Osteocyte (in vitro differentiated cells): ENCODE measurements at regions not wholly inside any gene's neighbourhood (a gene's known extent, or its start where the extent isn't known, plus 50 kb on each side); places are given as distances from the start of the nearest gene placed in this dataset.
"Not testable (repeated sequence)": the region's sequence is repeated elsewhere in the genome, so short reads cannot be mapped to it uniquely, and the experiment has no call there.

Experiments used
- DNase-seq: peaks from one replicate; pipeline ENCODE4 v3.0.0; 2021; ENCODE audit warnings: mixed read lengths; ENCODE audit not compliant: unreplicated experiment; ENCODE audit errors: extremely low spot score
- H3K27ac Mint-ChIP-seq: one replicate; pipeline ENCODE4 v1.8.0; 2021; ENCODE audit warnings: mild to moderate bottlenecking, mixed read lengths; ENCODE audit not compliant: unreplicated experiment
- H3K27me3 Mint-ChIP-seq: one replicate; pipeline ENCODE4 v1.8.0; 2021; ENCODE audit warnings: mixed read lengths; ENCODE audit not compliant: unreplicated experiment
- H3K36me3 Mint-ChIP-seq: one replicate; pipeline ENCODE4 v1.8.0; 2021; ENCODE audit warnings: mixed read lengths; ENCODE audit not compliant: unreplicated experiment
- H3K4me1 Mint-ChIP-seq: one replicate; pipeline ENCODE4 v1.8.0; 2021; ENCODE audit warnings: mixed read lengths; ENCODE audit not compliant: unreplicated experiment
- H3K4me3 Mint-ChIP-seq: one replicate; pipeline ENCODE4 v1.8.0; 2021; ENCODE audit warnings: mild to moderate bottlenecking, moderate library complexity, mixed read lengths; ENCODE audit not compliant: unreplicated experiment
- H3K9me3 Mint-ChIP-seq: one replicate; pipeline ENCODE4 v1.8.0; 2021; ENCODE audit warnings: mixed read lengths; ENCODE audit not compliant: unreplicated experiment
- CTCF ChIP-seq: fragments of 200-600 bp; sonication (generic); IDR thresholded peaks from 2 replicates; pipeline ENCODE4 v1.5.0; 2021; ENCODE audit warnings: antibody characterized with exemption, mild to moderate bottlenecking, moderate library complexity

- not testable (repeated sequence) for H3K4me3 Mint-ChIP-seq, H3K36me3 Mint-ChIP-seq, H3K27me3 Mint-ChIP-seq, H3K27ac Mint-ChIP-seq, DNase-seq
- H3K9me3 Mint-ChIP-seq: peaks cover 16% of the 10 kb centered on the region
- H3K4me1 Mint-ChIP-seq: peaks cover 15% of the 10 kb centered on the region
Observed at GRCh38 chr2:181803903-181804799, 87.4 kb upstream of the ITPRID2 start.

- Mint-ChIP-seq H3K36me3 (peaks cover 2% of the 10 kb centered on the region), H3K4me1 (peaks cover 15% of the 10 kb centered on the region), H3K27ac (peak overlapping the region; percentile 40), H3K27me3 (no peaks in the 10 kb centered on the region), H3K9me3 (peaks cover 16% of the 10 kb centered on the region), H3K4me3 (no peak overlapping the region)
- TF ChIP-seq CTCF: no peak
- DNase-seq: no peak
Observed at GRCh38 chr2:181805228-181806038, 86.1 kb upstream of the ITPRID2 start.

- peaks cover 21% of the 10 kb centered on the region for H3K4me1 Mint-ChIP-seq
- DNase-seq: no peak
- no peaks in the 10 kb centered on the region for H3K27me3 Mint-ChIP-seq
- TF ChIP-seq CTCF: no peak
- H3K9me3 Mint-ChIP-seq: peaks cover 16% of the 10 kb centered on the region
- H3K27ac Mint-ChIP-seq: no peak overlapping the region
- H3K4me3 Mint-ChIP-seq: no peak overlapping the region
- H3K36me3 Mint-ChIP-seq: peaks cover 2% of the 10 kb centered on the region
Observed at GRCh38 chr2:181806039-181806392, 85.5 kb upstream of the ITPRID2 start.

GRCh38 chr2:181807526-181807925, 84.0 kb upstream of the ITPRID2 start:
- TF ChIP-seq CTCF: no peak
- Mint-ChIP-seq H3K4me1 (peaks cover 26% of the 10 kb centered on the region), H3K9me3 (peaks cover 6% of the 10 kb centered on the region), H3K36me3 (no peaks in the 10 kb centered on the region), H3K27me3 (no peaks in the 10 kb centered on the region), H3K27ac (no peak overlapping the region), H3K4me3 (no peak overlapping the region)
- no peak for DNase-seq

- Mint-ChIP-seq H3K36me3 (peaks cover 2% of the 10 kb centered on the region), H3K4me1 (peaks cover 27% of the 10 kb centered on the region)
Observed at GRCh38 chr2:181810823-181811695, 80.5 kb upstream of the ITPRID2 start.

More at GRCh38 chr2:181810823-181811695, 80.5 kb upstream of the ITPRID2 start:
- Mint-ChIP-seq H3K27me3 (no peaks in the 10 kb centered on the region), H3K4me3 (no peak overlapping the region), H3K9me3 (peaks cover 8% of the 10 kb centered on the region), H3K27ac (peak overlapping the region; percentile 23)
- no peak for TF ChIP-seq CTCF
- no peak for DNase-seq
